H1 (cell line): ENCODE measurements at regions not wholly inside any gene's neighbourhood (a gene's known extent, or its start where the extent isn't known, plus 50 kb on each side); places are given as distances from the start of the nearest gene placed in this dataset.

Source experiments
- ATF3 ChIP-seq: IDR thresholded peaks from 2 replicates; pipeline ENCODE4 v1.6.1; 2011; ENCODE audit warnings: low read depth, mild to moderate bottlenecking, low read length; ENCODE audit not compliant: insufficient read depth
- CTCF ChIP-seq, 3 experiments: IDR thresholded peaks; 1 replicate in 2 of 3; 2 replicates in 1 of 3; pipeline versions ENCODE4 v1.5.1 to v1.6.1; 2011; ENCODE audit warnings: low read length in 3 of 3, mild to moderate bottlenecking in 3 of 3, inconsistent platforms in 2 of 3, low read depth in 1 of 3, moderate library complexity in 1 of 3; ENCODE audit not compliant: insufficient read depth in 1 of 3; ENCODE audit errors: control extremely low read depth in 1 of 3
- GTF2F1 ChIP-seq: IDR thresholded peaks from 2 replicates; pipeline ENCODE4 v1.6.1; 2012; ENCODE audit warnings: low read depth, low read length, improper control_type of control experiment, borderline replicate concordance
- JUN ChIP-seq: IDR thresholded peaks from 2 replicates; pipeline ENCODE4 v1.6.1; 2011; ENCODE audit warnings: low read depth, mild to moderate bottlenecking, improper control_type of control experiment, low read length
- SRF ChIP-seq: IDR thresholded peaks from 2 replicates; pipeline ENCODE4 v1.6.1; 2011; ENCODE audit warnings: mild to moderate bottlenecking, low read depth, low read length, moderate library complexity
- SUZ12 ChIP-seq: fragments of 200-600 bp; sonication (generic); IDR thresholded peaks from 2 replicates; pipeline ENCODE4 v1.6.1; 2012; ENCODE audit warnings: mild to moderate bottlenecking, inconsistent platforms, low read length, moderate library complexity, mixed read lengths
- TAF1 ChIP-seq: IDR thresholded peaks from 2 replicates; pipeline ENCODE4 v1.6.1; 2011; ENCODE audit warnings: mild to moderate bottlenecking, low read depth, low read length

DNA sequence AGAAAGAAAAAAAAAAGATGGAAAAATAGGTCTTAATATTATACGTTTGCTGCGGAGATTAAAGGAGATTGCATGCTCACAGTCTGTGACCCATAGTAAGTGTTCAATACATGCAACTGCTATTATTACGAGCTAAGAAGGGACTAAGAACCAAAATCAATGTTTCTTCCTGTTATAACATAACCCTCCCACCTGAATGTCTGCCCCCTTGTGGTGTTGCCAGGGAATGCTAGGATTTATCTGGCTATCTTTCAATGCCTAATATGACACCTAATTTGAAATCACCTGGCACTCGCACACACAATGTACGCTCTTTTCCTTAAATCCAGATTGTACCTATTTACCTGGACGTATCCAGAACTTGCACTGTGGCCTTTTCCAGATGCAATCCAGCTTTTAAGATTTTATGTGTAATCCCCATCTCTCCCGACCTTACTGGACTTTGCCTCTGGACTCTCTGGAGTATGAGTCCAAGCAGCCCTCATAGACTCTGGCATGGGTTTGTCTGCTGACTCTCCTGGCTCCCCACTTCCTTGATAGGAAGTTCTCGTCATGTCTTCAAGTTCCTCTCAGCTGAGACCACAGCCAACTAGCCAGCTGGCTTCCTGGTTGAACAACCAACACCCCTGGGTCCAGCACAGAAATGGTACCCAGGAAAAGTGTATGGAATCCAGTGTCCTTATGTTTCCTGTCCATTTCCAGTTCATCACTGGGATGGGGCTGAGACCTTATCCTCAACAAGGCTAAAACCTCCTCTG lies 151.5 kb downstream of the CCDC34 start:
- TF ChIP-seq CTCF (IDR thresholded peaks at IDR 0.05; ENCODE audit: control extremely low read depth in 1 of 3, insufficient read depth in 1 of 3, low read depth in 1 of 3, low read length in 3 of 3) (peak in 2 of 3 experiments; percentile 53 to 70; a peak in 3 of 4 replicates), SRF (no peak), ATF3 (no peak), GTF2F1 (no peak), JUN (no peak), TAF1 (no peak), SUZ12 (no peak)
